ENCODE measurements at regions not wholly inside any gene's neighbourhood (a gene's known extent, or its start where the extent isn't known, plus 50 kb on each side); places are given as distances from the start of the nearest gene placed in this dataset.

GRCh38 chr9:75812141-75812540 lies 78.3 kb upstream of the PCSK5 start:
- TF ChIP-seq MAX (IDR thresholded peaks at IDR 0.05; ENCODE audit: low read depth) (no peak), CTCF (IDR thresholded peaks at IDR 0.05) (no peak), FOXM1 (IDR thresholded peaks at IDR 0.05; ENCODE audit: low read depth) (no peak), RAD21 (IDR thresholded peaks at IDR 0.05; ENCODE audit: low read length) (no peak), USF2 (IDR thresholded peaks at IDR 0.05; ENCODE audit: borderline replicate concordance, low read depth, low read length) (no peak), USF1 (IDR thresholded peaks at IDR 0.05; ENCODE audit: borderline replicate concordance, low read depth) (no peak)
